Limb (tissue), 2 donors: ENCODE measurements at regions not wholly inside any gene's neighbourhood (a gene's known extent, or its start where the extent isn't known, plus 50 kb on each side); places are given as distances from the start of the nearest gene placed in this dataset.
"Not testable (repeated sequence)": the region's sequence is repeated elsewhere in the genome, so short reads cannot be mapped to it uniquely, and the experiment has no call there.

ENCODE experiments used
- DNase-seq, 2 donors: peaks; one replicate each; pipeline ENCODE4 v3.0.0-alpha.2; 2016; ENCODE audit errors: extremely low spot score in 2 of 2

- DNase-seq: no peak
These were observed 937.4 kb upstream of the NRXN1 start for GRCh38 chr2:51969347-51969746.

GRCh38 chr2:51960841-51961335 is 929.0 kb upstream of the NRXN1 start:
- DNase-seq: no peak

GRCh38 chr2:51960281-51960680 is 928.3 kb upstream of the NRXN1 start:
- no peak for DNase-seq

- no peak for DNase-seq
These were observed 927.8 kb upstream of the NRXN1 start for GRCh38 chr2:51959696-51960095.

GRCh38 chr2:51953931-51954330 is 922.0 kb upstream of the NRXN1 start:
- no peak for DNase-seq

- no peak for DNase-seq
These were observed 889.1 kb upstream of the NRXN1 start for GRCh38 chr2:51921076-51921475.

- no peak for DNase-seq
These were observed 888.6 kb upstream of the NRXN1 start for GRCh38 chr2:51920509-51920908.

- DNase-seq: no peak
These were observed 887.5 kb upstream of the NRXN1 start for GRCh38 chr2:51919395-51919794.

GRCh38 chr2:51918113-51918512 is 886.2 kb upstream of the NRXN1 start:
- DNase-seq: no peak

GRCh38 chr2:51903728-51904127 is 871.8 kb upstream of the NRXN1 start:
- no peak for DNase-seq

GRCh38 chr2:51899643-51900042 is 867.7 kb upstream of the NRXN1 start:
- DNase-seq: no peak

- DNase-seq: not testable (repeated sequence)
These were observed 862.7 kb upstream of the NRXN1 start for GRCh38 chr2:51894584-51894983.

GRCh38 chr2:51888120-51888519 is 856.2 kb upstream of the NRXN1 start:
- no peak for DNase-seq

GRCh38 chr2:51881673-51882072 is 849.7 kb upstream of the NRXN1 start:
- DNase-seq: no peak

- no peak for DNase-seq
These were observed 848.2 kb upstream of the NRXN1 start for GRCh38 chr2:51880153-51880552.

- DNase-seq: no peak
These were observed 834.4 kb upstream of the NRXN1 start for GRCh38 chr2:51866361-51866760.

- DNase-seq: no peak
These were observed 827.3 kb upstream of the NRXN1 start for GRCh38 chr2:51859260-51859659.

GRCh38 chr2:51855683-51856082 is 823.8 kb upstream of the NRXN1 start:
- no peak for DNase-seq

- no peak for DNase-seq
These were observed 814.9 kb upstream of the NRXN1 start for GRCh38 chr2:51846796-51847195.

- no peak for DNase-seq
These were observed 814.1 kb upstream of the NRXN1 start for GRCh38 chr2:51846018-51846417.

GRCh38 chr2:51844596-51844995 is 812.7 kb upstream of the NRXN1 start:
- DNase-seq: no peak

- no peak for DNase-seq
These were observed 797.5 kb upstream of the NRXN1 start for GRCh38 chr2:51829477-51829876.

GRCh38 chr2:51825823-51826222 is 793.9 kb upstream of the NRXN1 start:
- DNase-seq: no peak

GRCh38 chr2:51813247-51813646 is 781.3 kb upstream of the NRXN1 start:
- no peak for DNase-seq
